HFF-Myc (cell line): ENCODE measurements at regions not wholly inside any gene's neighbourhood (a gene's known extent, or its start where the extent isn't known, plus 50 kb on each side); places are given as distances from the start of the nearest gene placed in this dataset.

Experiments
- DNase-seq: peaks from one replicate; pipeline ENCODE4 v3.0.0-alpha.2; 2011; ENCODE audit warnings: low read depth; ENCODE audit errors: extremely low read depth
- H3K4me3 ChIP-seq: replicated peaks from 2 replicates; pipeline ENCODE4 v1.5.1; 2011; ENCODE audit warnings: low read depth, mild to moderate bottlenecking, control low read depth, low read length
- TF ChIP-seq, protein P1 (sequence below): IDR thresholded peaks from 2 replicates; pipeline ENCODE4 v1.5.1; 2012; ENCODE audit warnings: mild to moderate bottlenecking, low read depth, low read length, control low read depth; ENCODE audit errors: missing control alignments

DNA sequence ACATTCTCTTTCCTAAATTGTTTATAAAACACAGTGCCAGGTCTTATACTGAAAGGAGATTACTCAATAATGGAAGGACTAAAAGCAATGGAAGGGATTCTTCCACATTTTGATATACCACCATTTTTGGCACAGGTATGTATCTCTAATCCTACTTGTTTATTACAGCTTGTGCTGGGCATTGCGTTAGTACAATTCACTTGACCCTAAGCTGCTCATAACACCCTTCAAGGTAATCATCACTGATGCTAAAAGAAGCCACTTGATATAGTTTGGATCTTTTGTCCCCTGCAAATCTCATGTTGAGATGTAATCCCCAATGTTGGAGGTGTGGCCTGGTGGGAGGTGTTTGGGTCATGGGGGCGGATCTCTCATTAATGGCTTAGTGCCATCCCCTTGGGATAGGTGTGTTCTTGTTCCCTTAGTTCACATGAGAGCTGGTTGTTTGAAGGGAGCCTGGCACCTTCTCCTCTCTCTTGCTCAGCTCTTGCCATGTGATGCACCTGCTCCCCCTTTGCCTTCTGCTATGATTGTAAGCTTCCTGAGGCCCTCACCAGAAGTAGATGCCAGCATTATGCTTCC is 71.1 kb downstream of the NIBAN1 start:
- H3K4me3 ChIP-seq, result no peak overlapping the region
- no peak for DNase-seq
- TF ChIP-seq, protein P1, sequence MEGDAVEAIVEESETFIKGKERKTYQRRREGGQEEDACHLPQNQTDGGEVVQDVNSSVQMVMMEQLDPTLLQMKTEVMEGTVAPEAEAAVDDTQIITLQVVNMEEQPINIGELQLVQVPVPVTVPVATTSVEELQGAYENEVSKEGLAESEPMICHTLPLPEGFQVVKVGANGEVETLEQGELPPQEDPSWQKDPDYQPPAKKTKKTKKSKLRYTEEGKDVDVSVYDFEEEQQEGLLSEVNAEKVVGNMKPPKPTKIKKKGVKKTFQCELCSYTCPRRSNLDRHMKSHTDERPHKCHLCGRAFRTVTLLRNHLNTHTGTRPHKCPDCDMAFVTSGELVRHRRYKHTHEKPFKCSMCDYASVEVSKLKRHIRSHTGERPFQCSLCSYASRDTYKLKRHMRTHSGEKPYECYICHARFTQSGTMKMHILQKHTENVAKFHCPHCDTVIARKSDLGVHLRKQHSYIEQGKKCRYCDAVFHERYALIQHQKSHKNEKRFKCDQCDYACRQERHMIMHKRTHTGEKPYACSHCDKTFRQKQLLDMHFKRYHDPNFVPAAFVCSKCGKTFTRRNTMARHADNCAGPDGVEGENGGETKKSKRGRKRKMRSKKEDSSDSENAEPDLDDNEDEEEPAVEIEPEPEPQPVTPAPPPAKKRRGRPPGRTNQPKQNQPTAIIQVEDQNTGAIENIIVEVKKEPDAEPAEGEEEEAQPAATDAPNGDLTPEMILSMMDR, result no peak

DNA sequence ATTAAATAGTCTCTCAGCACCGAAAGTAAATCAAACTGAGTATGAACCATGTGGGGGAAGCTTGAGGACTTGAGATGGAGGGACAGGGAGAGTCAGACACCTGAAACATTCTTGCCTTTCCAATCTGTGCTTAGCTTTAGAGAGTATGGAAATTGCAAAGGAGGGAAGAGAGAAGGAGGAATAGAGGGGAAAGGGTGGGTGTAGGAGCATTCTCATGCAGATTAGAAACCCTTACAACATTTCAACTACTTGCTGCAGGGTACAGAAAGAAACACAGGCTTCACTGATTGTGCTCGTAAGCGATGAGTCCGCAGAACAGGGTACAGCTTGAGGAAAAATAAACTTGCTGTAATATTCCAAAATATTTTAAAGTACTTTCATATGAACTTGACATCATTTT is 73.8 kb downstream of the NIBAN1 start:
- TF ChIP-seq, protein P1, result no peak
- H3K4me3 ChIP-seq, result no peak overlapping the region
- DNase-seq, result no peak

DNA sequence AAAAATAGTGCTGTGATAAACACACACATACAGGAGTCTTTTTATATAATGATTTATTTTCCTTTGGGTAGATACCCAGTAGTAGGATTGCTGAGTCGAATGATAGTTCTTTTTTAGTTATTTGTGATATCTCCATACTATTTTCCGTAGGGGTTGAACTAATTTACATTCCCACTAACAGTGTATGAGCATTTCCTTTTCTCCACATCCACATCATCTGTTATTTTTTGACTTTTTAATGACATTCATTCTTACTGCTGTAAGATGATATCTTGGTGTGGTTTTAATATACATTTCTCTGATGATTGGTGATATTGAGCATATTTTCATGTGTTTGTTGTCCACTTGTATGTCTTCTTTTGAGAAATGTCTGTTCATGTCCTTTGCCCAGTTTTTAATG is 78.3 kb downstream of the NIBAN1 start:
- no peak overlapping the region for H3K4me3 ChIP-seq
- TF ChIP-seq, protein P1, result no peak
- no peak for DNase-seq

DNA sequence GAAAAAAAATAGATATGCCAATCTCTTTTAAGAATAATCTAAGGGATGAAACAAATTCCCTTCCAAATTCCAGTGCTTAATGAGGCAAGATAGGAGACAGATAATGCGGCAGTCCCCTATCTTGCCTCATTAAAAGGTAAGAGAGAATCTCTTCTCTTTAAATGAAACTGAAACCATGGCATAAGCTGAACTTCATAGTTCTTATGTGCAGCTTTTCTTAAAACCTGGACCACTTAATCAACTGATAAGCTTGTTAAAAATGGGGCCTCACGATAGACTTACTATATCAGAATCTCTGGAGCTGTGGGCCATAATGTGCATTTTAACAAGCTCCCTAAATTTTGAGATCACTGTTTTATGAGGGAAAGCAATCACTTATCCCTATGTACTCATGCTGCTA is 79.2 kb downstream of the NIBAN1 start:
- DNase-seq, result no peak
- no peak overlapping the region for H3K4me3 ChIP-seq
- TF ChIP-seq, protein P1, result no peak

DNA sequence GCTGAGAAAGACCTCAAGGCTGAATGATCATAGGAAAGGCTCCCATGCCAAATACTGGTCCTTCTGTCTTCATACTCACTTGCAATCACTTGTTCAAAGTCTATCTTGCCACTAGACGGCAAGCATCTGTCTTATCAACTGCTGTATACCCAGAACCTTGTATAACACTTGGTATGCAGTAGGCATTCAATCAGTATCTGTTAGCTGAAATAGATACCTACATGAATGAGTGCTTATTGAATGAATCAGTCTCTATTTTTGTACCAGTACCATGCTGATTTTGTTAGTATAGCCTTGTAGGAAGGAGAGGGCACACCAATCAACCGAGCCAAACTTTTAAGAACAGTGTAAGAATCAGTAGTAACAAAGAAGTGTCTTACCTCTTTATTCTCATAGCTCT is 80.6 kb downstream of the NIBAN1 start:
- DNase-seq, result no peak
- TF ChIP-seq, protein P1, result no peak
- no peak overlapping the region for H3K4me3 ChIP-seq

DNA sequence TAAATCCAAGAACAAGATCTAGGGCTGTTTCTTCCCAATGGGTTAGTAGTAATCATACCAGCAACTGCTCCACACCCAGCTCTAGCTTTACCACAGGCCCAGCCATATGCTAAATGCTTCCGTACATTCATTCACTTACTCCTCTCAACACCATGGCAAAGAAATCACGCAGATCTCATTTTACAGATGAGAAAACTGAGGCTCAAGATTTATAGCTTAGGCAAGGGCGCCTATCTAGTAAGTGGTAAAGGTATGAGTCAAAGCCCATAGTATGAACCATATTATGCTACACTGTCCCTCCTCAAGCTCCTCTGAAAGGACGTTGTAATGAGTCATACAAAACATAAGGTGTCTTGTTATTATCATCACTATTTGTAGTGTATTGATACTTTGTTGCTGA is 82.2 kb downstream of the NIBAN1 start:
- H3K4me3 ChIP-seq, result no peak overlapping the region
- DNase-seq, result no peak

DNA sequence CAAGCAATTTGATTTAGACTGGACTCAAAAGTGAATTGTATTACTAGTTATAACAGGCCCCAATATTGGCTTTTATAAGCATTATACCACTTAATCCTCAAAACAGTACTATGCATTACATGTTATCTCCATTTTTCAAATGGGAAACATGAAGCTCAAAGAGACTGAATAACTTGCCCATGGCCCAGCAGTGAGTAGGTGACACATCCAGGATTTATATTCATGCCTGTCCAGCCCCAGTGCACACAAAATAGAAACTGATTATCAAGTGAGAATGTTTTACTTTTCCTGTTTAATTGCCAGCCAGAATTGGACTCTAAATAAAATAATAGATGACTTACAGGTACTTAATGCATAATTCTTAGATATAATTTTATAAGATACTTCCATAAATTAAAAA is 82.9 kb downstream of the NIBAN1 start:
- TF ChIP-seq, protein P1, result no peak
- H3K4me3 ChIP-seq, result no peak overlapping the region
- no peak for DNase-seq

More for the DNA sequence above, 82.2 kb downstream of the NIBAN1 start:
- TF ChIP-seq, protein P1, result no peak
